Testis (tissue), 2 donors: ENCODE measurements at regions not wholly inside any gene's neighbourhood (a gene's known extent, or its start where the extent isn't known, plus 50 kb on each side); places are given as distances from the start of the nearest gene placed in this dataset.

Experiments
- DNase-seq: peaks from one replicate; pipeline ENCODE4 v3.0.0-alpha.2; 2019
- H3K27ac ChIP-seq, 2 donors: fragments of 200-600 bp; sonication (generic); one replicate each; pipeline ENCODE4 v1.5.1; 2019
- H3K27me3 ChIP-seq: fragments of 200-600 bp; sonication (generic); one replicate; pipeline ENCODE4 v1.5.1; 2019
- H3K36me3 ChIP-seq: fragments of 200-600 bp; sonication (generic); one replicate; pipeline ENCODE4 v1.5.1; 2017; ENCODE audit warnings: low read depth; ENCODE audit errors: missing control alignments
- H3K4me1 ChIP-seq: fragments of 200-600 bp; sonication (generic); one replicate; pipeline ENCODE4 v1.5.1; 2019
- H3K4me3 ChIP-seq, 2 donors: fragments of 200-600 bp; sonication (generic); one replicate each; pipeline ENCODE4 v1.5.1; 2017 to 2019
- H3K9me3 ChIP-seq: fragments of 200-600 bp; sonication (generic); one replicate; pipeline ENCODE4 v1.5.1; 2017
- CTCF ChIP-seq, 3 experiments: fragments of 450-650 bp in 2 of 3; fragments of 200-600 bp in 1 of 3; sonication (generic) in 1 of 3; IDR thresholded peaks; one replicate each; pipeline ENCODE4 v1.5.1; 2016 to 2019; ENCODE audit warnings: antibody characterized with exemption in 3 of 3, mild to moderate bottlenecking in 2 of 3, moderate library complexity in 1 of 3
- POLR2A ChIP-seq: fragments of 450-650 bp; IDR thresholded peaks from one replicate; pipeline ENCODE4 v1.6.1; 2017; ENCODE audit warnings: antibody characterized with exemption, mild to moderate bottlenecking, moderate library complexity
- WGBS, 2 donors: methylation state at CpG; one replicate each; pipeline ENCODE4 v1.1.5; 2018; 5-methylcytosine and 5-hydroxymethylcytosine counted together
- intact Hi-C: fragments of 100-400 bp; cut with DNase I; formaldehyde crosslinking; loops from one replicate; pipeline ENCODE4 v1.15.1; 2023; ENCODE audit warnings: low total_unique reads

- DNase-seq = no peak
- TF ChIP-seq POLR2A (no peak), CTCF (IDR thresholded peaks at IDR 0.05) (no peak)
- H3K4me3 ChIP-seq = no peak overlapping the region
Observed at GRCh38 chr18:53819671-53820070, 404.8 kb downstream of the MBD2 start.

GRCh38 chr18:53819174-53819573, 405.3 kb downstream of the MBD2 start:
- no peak for DNase-seq
- Histone ChIP-seq H3K27me3 (no peaks in the 10 kb centered on the region), H3K4me1 (no peaks in the 10 kb centered on the region), H3K4me3 (no peak overlapping the region), H3K9me3 (no peaks in the 10 kb centered on the region), H3K27ac (no peak overlapping the region), H3K36me3 (no peaks in the 10 kb centered on the region)
- 100% methylated on average over 1 of the region's 1 CpG; no CpG with 5 or more reads in 1 of the 2 donors for WGBS, 2 donors
- intact Hi-C loops = no loop called here
- TF ChIP-seq POLR2A (no peak), CTCF (IDR thresholded peaks at IDR 0.05) (no peak)

More at GRCh38 chr18:53819671-53820070, 404.8 kb downstream of the MBD2 start:
- Histone ChIP-seq H3K4me1 (no peaks in the 10 kb centered on the region), H3K27me3 (no peaks in the 10 kb centered on the region), H3K9me3 (no peaks in the 10 kb centered on the region), H3K27ac (no peak overlapping the region), H3K36me3 (no peaks in the 10 kb centered on the region)
- 80 to 100% methylated on average over 1 of the region's 1 CpG for WGBS, 2 donors
- intact Hi-C loops = no loop called here

GRCh38 chr18:53817976-53818950, 406.2 kb downstream of the MBD2 start:
- H3K4me3 ChIP-seq = no peak overlapping the region
- no peaks in the 10 kb centered on the region for H3K27me3 ChIP-seq
- no peak overlapping the region for H3K27ac ChIP-seq
- TF ChIP-seq CTCF (IDR thresholded peaks at IDR 0.05) (no peak), POLR2A (no peak)
- H3K9me3 ChIP-seq = no peaks in the 10 kb centered on the region
- DNase-seq = no peak
- WGBS, 2 donors = 85 to 96% methylated on average over 1 of the region's 1 CpG
- H3K36me3 ChIP-seq = no peaks in the 10 kb centered on the region
- intact Hi-C loops = no loop called here
- H3K4me1 ChIP-seq = no peaks in the 10 kb centered on the region

GRCh38 chr18:53800171-53800570, 424.3 kb downstream of the MBD2 start:
- Histone ChIP-seq H3K27me3 (no peaks in the 10 kb centered on the region), H3K9me3 (no peaks in the 10 kb centered on the region), H3K4me1 (no peaks in the 10 kb centered on the region), H3K4me3 (no peak overlapping the region), H3K36me3 (no peaks in the 10 kb centered on the region), H3K27ac (no peak overlapping the region)
- no peak for DNase-seq
- intact Hi-C loops = no loop called here
- no peak for TF ChIP-seq POLR2A
- TF ChIP-seq CTCF (IDR thresholded peaks at IDR 0.05) = no peak
- WGBS, 2 donors = 90 to 91% methylated on average over 2 of the region's 2 CpGs

GRCh38 chr18:53799134-53799533, 425.3 kb downstream of the MBD2 start:
- Histone ChIP-seq H3K9me3 (no peaks in the 10 kb centered on the region), H3K4me1 (no peaks in the 10 kb centered on the region), H3K27me3 (no peaks in the 10 kb centered on the region), H3K27ac (no peak overlapping the region), H3K36me3 (no peaks in the 10 kb centered on the region), H3K4me3 (no peak overlapping the region)
- intact Hi-C loops = no loop called here
- no peak for DNase-seq
- TF ChIP-seq POLR2A (no peak), CTCF (IDR thresholded peaks at IDR 0.05) (no peak)
